MM.1S (cell line): ENCODE measurements at regions not wholly inside any gene's neighbourhood (a gene's known extent, or its start where the extent isn't known, plus 50 kb on each side); places are given as distances from the start of the nearest gene placed in this dataset.

Source experiments
- EZH2 ChIP-seq: fragments of 300-600 bp; sonication (generic); optimal IDR thresholded peaks from 2 replicates; pipeline ENCODE3; 2017; ENCODE audit warnings: low read depth, mild to moderate bottlenecking, antibody characterized with exemption, low read length, mixed read lengths
- EZH2phosphoT487 ChIP-seq: fragments of 300-600 bp; sonication (generic); IDR thresholded peaks from 2 replicates; pipeline ENCODE4 v1.6.1; 2018; ENCODE audit warnings: antibody characterized with exemption, low read length
- TF ChIP-seq, protein P1 (sequence below): fragments of 300-600 bp; sonication (generic); IDR thresholded peaks from 2 replicates; pipeline ENCODE4 v1.5.1; 2016; ENCODE audit warnings: antibody characterized with exemption, low read length, mixed read lengths

- TF ChIP-seq, protein P1, sequence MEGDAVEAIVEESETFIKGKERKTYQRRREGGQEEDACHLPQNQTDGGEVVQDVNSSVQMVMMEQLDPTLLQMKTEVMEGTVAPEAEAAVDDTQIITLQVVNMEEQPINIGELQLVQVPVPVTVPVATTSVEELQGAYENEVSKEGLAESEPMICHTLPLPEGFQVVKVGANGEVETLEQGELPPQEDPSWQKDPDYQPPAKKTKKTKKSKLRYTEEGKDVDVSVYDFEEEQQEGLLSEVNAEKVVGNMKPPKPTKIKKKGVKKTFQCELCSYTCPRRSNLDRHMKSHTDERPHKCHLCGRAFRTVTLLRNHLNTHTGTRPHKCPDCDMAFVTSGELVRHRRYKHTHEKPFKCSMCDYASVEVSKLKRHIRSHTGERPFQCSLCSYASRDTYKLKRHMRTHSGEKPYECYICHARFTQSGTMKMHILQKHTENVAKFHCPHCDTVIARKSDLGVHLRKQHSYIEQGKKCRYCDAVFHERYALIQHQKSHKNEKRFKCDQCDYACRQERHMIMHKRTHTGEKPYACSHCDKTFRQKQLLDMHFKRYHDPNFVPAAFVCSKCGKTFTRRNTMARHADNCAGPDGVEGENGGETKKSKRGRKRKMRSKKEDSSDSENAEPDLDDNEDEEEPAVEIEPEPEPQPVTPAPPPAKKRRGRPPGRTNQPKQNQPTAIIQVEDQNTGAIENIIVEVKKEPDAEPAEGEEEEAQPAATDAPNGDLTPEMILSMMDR = no peak
- TF ChIP-seq EZH2phosphoT487 = no peak
- no peak for TF ChIP-seq EZH2
Observed at GRCh38 chr2:118345465-118345864, 257.2 kb downstream of the INSIG2 start.
